DMS 273 (cell line): ENCODE measurements at regions not wholly inside any gene's neighbourhood (a gene's known extent, or its start where the extent isn't known, plus 50 kb on each side); places are given as distances from the start of the nearest gene placed in this dataset.
"Not testable (repeated sequence)": the region's sequence is repeated elsewhere in the genome, so short reads cannot be mapped to it uniquely, and the experiment has no call there.

Experiments
- DNase-seq: peaks from one replicate; lab custom pipeline; 2025; ENCODE audit not compliant: unreplicated experiment; lab: John Stamatoyannopoulos, UW

- not testable (repeated sequence) for DNase-seq
These were observed 103.1 kb downstream of the CAPZA3 start for GRCh38 chr12:18840997-18841396.

GRCh38 chr12:18849080-18849479, 111.2 kb downstream of the CAPZA3 start:
- DNase-seq: no peak

- DNase-seq: no peak
These were observed 111.8 kb downstream of the CAPZA3 start for GRCh38 chr12:18849761-18850160.

- DNase-seq: no peak
These were observed 112.8 kb downstream of the CAPZA3 start for GRCh38 chr12:18850752-18851151.

- no peak for DNase-seq
These were observed 113.4 kb downstream of the CAPZA3 start for GRCh38 chr12:18851271-18851670.

GRCh38 chr12:18853570-18854366, 115.8 kb downstream of the CAPZA3 start:
- no peak for DNase-seq

DNA sequence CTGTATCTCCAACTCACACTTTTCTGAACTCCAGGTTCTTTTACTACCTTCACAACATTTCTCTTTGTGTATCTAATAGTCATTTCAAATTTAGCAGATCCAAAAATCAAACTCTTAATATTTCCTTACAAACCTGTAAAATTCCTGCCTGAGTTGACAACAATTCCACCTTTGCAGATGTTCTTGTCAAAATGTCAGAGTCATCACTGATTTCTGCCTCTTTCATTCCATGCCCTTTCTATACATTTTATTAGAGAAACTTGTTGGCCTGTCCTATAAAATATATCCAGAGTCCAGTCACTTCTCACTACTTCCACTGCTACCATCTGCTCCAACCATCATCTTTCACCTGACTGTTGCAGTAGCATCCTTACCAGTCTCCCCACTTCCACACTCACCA, 119.7 kb downstream of the CAPZA3 start:
- DNase-seq: no peak

DNA sequence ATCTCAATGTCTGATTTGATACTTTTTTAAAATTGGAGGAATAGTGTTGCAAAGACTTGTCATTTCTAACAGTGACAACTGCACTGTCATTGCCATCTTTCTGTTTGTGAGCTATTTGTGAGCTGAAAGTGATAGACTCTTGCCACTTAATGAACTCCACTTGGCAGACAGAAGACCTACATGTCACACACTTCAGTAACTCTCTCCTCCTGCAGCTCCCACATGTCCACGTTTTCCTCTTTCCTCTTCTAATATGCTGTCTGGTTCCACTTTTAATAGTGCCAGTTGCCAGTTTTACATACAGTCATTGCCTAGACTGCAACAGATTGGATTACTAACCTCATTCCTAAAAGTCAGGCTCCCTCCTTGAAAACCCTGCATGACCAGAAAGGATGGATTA, 121.5 kb downstream of the CAPZA3 start:
- no peak for DNase-seq

- DNase-seq: peak; percentile 41
These were observed 123.5 kb downstream of the CAPZA3 start for GRCh38 chr12:18861287-18861858.

DNA sequence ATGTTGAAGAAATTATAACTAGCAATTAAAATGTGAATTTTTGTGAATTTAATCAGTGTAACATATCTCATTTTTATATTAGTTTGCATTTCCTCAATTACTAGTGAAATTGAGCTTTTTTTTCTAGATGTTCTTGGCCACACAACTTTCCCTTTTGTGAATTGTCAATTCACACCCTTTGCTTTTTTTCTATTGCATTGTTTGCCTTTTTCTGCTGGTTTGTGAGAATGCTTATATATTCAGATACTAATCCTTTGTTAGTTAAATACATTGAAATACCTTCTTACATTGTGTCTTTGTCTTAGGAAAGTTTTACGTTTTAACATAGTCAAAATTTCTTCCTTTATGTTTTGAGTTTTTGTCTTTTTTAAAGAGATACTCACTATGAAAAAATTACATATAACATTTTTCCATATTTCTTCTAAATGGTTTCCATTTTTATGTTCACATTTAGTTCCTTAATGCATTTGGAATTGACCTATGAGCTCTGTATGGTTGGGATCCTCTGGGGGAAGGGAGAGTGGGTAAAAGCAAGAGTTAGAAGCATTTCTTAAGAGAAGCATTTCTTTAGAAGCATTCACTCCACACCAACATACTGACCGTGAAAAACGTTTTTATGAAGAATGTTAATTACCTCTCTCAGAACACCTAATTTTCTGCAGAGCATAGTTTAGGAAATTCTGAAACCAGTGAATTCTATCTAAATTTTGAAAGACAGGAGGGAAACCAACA, 126.0 kb downstream of the CAPZA3 start:
- no peak for DNase-seq

GRCh38 chr12:18864900-18865561, 127.1 kb downstream of the CAPZA3 start:
- no peak for DNase-seq

DNA sequence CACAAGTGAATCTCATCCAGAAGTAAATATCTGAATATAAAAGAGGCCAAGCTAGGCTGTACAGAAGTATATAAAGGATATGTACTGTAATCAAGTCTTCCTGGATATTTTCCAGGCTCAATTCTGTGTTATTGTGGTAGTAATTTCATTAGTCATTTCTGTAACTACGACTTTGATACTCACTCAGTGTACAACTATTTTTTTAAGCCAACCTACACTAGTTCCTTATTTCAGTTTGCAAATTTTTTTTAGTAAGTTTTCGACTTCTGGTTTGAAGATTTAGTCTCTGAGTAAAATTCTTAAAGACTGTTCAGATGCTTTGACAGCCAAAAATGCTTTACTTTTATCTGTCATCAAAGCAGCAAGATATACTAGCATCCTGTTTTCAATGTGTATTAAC, 130.8 kb downstream of the CAPZA3 start:
- DNase-seq: no peak

GRCh38 chr12:18872770-18873169, 134.9 kb downstream of the CAPZA3 start:
- no peak for DNase-seq

DNA sequence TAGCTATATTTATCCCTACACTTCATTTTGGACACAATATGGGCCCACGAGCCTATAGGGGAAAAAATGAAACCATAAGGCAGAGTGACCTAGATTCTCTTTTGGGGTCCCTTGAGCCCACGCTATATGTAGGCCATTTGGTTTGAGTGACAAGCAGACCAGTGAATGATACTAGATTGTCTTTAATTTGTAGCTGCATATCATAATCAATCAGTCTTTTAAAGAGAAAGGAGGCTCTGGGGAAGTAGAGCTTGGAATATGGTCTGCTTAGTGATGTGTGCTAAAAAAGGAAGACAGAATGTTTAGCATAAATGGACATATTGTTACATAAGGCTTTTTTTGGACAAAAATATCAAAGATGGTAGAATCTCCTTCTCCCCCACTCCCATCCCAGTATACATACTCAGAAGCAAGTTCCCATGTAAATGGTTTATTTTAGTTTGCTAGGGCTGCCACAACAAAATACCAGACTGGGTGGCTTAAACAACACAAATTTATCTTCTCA, 140.8 kb downstream of the CAPZA3 start:
- no peak for DNase-seq

DNA sequence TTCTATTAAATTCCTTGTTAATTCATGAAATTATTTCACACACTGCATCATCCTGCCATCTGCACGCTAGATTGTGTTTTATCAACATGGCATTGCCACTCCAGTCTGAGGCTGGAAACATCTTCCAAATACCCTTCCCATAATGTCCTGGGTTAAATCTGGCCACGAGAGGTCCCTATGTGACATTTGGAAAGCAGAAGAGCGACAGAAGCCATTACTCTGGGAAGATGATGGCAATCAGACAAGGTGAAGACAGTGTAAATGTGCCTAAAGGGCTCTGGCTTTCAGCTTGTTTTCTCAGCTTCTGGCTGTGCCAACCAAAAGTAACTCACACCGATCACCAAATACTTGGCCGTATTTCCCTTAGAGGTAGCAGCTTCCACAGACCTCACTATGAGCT, 144.8 kb downstream of the CAPZA3 start:
- no peak for DNase-seq

- no peak for DNase-seq
These were observed 149.0 kb downstream of the CAPZA3 start for GRCh38 chr12:18886962-18887361.

DNA sequence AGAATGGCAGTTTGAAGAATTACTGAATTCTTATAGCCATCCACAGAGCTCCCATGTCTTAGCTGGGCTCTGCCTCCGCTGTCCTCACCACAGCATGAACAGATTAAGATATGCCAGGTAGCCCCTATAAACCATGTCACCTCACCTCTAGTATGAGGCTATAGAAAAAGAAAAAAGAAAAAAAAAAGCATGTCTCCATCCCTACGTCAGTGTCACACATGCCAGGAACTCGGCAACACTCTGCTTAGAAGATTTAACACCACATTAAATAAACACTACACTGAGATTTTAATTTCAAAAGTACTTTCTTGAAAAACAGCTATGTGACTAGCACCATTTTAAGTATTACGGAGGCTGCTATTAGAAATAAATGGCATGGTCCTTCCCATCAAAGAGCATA, 149.4 kb downstream of the CAPZA3 start:
- DNase-seq: no peak

GRCh38 chr12:18888047-18888446, 150.1 kb downstream of the CAPZA3 start:
- DNase-seq: no peak

DNA sequence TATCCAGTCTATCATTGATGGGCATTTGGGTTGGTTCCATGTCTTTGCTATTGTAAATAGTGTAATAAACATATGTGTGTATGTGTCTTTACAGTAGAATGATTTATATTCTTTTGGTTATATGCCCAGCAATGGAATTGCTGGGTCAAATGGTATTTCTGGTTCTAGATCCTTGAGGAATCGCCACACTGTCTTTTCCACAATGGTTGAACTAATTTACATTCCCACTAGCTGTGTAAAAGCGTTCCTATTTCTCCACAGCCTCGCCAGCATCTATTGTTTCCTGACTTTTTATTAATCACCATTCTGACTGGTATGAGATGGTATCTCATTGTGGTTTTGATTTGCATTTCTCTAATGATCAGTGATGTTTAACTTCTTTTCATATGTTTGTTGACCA, 152.7 kb downstream of the CAPZA3 start:
- DNase-seq: not testable (repeated sequence)

GRCh38 chr12:18895540-18895939, 157.6 kb downstream of the CAPZA3 start:
- DNase-seq: no peak

GRCh38 chr12:18895946-18896345, 158.0 kb downstream of the CAPZA3 start:
- DNase-seq: peak; percentile 1
